Cerebellar cortex (tissue), 1 donor: ENCODE measurements at regions not wholly inside any gene's neighbourhood (a gene's known extent, or its start where the extent isn't known, plus 50 kb on each side); places are given as distances from the start of the nearest gene placed in this dataset.

Source experiments
- DNase-seq: peaks from one replicate; pipeline ENCODE4 v3.0.0-alpha.2; 2015; ENCODE audit warnings: low spot score

DNA sequence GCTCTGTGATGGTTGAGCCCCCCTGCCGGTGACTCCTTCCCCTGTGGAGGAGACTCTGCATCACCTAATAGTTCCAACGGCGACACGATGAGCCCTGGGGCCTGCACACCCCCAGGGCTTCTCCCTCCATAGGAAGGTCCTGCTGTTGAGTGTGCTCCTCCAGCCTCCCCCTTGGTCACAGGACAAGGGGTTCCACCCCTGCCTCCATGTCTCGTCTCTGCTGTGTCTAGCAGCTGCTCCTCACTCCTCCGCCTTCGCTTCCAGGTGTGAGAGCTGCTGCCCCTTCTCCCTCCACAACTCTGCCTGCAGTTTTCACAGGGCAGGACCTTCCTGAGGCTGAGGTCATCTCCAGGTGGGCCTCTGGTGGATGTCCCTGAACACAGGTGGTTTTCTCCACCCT is 1416.1 kb downstream of the TBC1D22A start:
- DNase-seq = no peak

DNA sequence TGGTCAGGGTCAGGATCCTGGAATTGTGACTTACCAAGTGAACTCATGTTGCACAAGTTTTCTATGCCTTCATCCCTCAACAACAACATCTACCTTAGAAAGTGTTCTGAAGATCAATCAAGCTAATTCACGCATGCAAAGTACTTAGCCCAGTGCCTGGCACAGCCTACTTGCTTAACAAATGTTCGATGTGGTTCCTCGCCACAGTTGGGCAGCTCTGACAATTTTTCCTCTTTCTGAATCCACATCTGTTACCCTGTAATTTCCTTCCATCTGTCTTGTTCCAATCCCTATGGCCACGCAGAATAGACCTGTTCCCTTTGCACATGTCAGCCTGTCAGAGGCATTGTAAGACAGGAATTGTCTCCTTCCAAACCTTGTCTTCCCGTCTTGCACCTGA is 1415.2 kb downstream of the TBC1D22A start:
- DNase-seq = no peak

DNA sequence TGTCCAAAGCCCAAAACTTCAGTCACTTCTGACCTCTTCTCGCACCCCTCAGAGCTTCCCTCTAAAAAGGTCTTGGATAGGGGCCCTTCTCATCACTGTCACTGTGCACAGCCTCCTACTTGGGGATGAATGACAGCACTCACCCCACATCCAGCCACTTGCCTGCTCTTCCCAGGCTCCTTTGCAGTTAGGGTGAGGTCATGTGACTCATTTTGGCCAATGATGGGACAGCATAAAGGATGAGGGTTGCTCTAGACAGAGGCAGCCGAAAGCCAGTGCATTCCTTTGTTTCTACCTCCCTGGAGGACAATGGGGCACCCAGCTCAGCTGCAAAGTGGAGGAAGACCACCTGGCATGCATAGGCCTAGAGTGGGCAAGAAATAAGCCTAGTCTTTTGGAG is 1413.3 kb downstream of the TBC1D22A start:
- DNase-seq = no peak

DNA sequence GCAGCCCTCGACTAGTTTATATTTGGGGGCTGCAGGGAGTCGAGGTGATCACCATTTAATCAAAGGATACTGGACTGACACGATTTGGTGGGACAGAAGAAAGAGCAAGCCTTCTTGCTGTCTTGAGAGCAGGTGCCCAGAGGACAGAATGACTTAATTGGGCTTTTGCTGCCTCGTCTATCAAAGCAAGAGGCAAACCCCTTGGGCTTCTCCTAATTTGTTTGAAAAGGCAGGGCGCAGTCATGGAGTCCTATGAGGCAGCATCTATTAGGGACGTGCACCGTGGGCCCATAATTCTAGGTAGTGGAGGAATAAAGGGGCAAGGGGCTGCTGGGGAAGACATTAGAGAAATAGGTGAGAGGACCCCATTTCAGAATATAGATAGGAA is 1411.3 kb downstream of the TBC1D22A start:
- no peak for DNase-seq

DNA sequence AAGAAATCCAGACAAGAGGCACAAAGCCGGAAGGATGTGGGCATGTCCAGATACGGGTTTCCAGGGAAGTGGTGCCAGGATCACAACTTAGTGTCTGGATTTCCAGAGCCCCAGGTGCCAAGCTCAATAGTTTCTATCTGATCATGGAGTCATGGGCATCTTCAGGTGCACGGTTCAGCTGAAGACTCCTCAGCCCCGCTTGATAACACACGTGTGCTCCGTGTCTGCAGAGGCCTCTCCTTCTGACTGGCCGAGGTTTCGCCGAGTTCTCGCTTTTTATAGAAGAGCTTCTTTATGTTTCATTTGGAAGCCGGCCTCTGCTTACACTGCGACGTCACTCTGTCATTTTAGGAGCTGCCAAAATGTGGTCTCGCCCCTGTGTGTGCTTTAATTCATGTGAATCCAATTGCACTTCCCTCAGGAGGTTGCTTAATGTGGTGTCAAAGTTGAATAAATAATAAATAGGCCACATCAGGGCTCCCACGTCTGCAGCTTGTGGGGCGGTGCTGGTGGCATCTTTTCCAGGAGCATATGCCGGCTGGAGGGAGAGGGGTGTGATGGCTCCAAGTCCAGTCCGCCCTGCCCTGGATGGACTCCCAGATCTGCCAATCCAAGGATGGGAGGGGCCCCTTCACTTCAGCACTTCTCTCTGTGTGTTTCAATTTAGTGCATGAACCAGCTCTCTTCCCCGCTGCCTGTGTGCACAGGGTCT is 1410.8 kb downstream of the TBC1D22A start:
- peak; percentile 91 for DNase-seq

DNA sequence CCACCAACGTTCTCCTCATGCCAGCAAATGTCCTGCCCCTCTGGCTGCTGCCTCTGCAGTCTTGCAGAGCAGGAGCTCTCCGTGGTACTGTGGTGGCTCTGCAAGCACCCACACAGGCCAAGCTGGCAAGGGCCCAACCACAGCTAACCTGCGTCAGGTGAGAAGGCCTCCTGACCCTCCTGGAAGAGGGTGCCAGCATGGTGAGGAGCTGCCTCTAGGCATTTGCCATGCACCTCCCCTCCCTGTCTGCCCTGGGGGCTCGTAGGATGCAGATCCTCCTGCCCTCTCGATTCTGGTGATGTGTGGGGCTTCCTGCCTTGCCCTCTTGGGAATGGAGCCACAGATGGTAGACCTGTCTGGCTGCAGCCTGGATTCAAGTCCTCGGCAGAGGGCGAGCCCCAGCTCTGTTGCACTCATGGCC is 1408.8 kb downstream of the TBC1D22A start:
- DNase-seq = no peak

DNA sequence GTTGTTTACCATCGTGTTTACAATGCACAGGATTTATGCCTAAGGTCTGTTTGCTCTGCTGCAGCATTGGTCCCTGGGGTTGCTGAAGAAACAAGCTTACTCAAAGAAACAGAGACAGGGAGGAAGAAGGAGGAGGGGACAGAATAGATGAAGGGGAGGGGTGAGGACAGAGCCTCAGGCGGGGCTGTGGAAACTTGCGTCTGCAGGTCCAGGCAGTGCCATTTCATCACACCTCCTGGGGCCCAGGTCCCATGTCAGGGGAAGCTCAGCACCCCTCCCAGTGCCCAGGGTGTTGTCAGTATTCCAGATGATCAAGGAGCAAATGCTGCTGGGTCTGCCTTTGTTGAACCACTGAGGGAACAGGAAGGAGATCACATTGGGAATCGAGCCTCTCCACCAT is 1406.8 kb downstream of the TBC1D22A start:
- no peak for DNase-seq

DNA sequence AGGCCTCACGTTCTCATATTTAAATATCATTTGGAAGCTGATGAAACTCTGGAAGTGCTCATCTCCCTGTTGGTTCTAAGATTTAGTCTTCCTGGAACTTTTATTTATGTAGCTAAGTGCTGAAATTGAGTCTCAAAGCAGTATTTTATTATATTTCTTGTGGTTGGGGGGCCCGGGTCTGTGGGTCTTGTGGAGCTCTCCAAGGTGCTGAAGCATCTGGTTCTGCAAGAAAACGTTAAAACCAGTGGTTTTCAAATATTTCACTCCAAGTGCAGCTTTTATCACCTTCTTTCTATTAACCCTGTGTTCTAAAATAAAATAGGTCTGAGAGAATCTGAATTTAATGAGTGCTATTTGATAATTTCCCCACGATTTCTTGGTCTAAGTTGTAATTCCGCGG is 1404.8 kb downstream of the TBC1D22A start:
- DNase-seq = no peak

DNA sequence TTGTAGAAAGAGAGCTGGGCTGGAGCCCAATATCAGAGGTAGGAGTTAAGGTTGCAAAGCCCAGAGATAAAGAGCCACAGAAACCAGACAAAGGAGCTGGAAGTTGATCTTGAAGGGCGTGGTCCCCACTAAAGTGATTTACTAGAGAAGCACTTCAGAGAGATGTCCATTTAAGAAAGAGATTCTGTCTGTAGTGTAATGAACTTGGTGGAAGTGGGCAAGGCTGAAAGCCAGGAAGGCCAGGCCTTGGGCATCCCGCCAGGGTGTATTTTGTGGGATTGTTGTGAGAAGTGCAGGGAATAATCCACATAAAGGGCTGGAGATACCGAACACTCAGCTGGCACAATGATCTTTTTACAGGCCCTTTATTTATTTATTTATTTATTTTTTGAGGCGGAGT is 1398.8 kb downstream of the TBC1D22A start:
- no peak for DNase-seq

DNA sequence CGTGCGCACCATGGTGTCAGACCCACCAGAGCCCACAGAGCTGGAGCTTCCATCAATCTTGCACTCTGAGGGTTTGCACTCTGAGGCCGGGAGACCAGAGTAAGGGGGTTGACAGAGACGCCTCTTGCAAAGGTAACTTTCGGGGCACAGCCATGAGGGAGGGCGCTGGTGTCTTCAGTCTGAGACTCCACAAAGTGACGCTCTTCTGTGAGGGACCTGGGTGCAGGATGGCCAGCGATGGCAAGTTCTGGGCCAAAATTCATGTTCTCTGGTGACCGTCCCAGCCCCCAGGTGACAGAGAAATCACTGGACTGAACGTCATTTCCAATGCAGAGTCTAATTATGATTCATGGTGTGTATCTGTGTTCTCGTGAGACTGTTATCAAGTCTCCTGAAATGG is 1395.2 kb downstream of the TBC1D22A start:
- no peak for DNase-seq

DNA sequence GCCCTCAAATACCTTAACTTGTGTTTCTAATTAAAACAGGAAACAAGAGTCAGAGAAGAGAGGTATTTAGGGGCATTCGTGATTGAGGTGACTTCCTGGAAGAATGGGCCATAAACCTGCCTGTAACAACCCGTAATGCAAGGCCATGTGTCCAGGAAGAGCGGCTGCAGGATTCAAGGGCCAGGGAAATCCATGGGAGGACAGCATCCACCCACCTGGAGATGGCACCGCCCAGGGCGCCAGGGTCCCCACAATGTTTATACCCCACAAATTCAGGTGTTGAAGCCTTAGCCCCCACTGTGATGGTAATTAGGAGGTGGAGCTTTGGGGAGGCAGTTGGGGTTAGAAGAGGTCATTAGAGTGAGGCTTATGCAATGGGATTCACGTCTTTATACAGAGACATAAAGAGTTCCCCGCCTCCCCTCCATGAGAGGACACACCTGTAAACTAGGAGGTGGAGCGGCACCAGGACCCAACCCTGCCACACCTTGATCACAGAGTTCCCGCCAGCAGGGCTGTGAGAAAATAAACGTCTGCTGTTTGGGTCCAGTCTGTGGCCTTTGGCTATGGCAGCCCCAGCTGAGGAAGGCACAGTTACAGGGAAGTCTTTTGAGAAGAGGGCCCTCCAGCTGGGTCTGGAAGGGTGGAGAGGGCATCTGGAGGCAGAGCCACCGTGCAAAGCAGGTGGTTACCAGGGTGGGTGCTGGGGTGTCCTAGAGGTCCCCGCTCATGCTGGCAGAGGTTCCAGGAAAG is 1394.3 kb downstream of the TBC1D22A start:
- DNase-seq = no peak

DNA sequence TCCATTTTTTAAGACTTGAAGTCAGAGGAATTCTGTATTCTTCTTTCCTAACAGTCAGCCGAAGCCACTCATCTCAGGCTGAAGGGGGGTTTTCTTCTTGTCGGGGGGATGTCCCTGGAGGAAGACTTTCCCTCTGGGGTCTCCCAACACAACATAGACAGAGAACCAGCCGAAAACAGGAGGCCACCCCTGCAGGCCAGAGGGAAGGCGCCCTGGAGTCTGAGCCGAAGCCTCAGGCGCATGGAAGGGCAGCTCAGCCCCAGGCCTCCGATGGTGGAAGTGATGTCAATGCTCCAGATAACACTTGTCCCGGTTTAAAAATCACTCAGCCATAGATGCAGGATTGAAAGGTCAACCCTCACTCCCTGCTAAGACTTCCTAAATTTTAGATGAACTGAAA is 1393.0 kb downstream of the TBC1D22A start:
- DNase-seq = no peak

DNA sequence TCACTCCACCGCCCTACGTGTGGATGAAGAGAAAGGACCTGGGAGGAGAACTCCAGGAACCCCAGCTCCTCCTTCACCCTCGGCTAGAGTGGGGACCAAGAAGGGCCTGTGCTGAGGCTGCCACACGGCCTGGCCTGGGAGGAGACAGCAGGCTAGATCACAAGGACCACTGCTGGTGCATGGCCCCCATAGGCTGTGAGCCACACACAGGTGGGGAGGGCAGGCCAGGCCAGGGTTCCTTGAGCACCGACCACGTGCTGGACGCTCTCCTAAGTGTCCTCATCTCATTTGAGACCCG is 1392.4 kb downstream of the TBC1D22A start:
- DNase-seq = no peak

DNA sequence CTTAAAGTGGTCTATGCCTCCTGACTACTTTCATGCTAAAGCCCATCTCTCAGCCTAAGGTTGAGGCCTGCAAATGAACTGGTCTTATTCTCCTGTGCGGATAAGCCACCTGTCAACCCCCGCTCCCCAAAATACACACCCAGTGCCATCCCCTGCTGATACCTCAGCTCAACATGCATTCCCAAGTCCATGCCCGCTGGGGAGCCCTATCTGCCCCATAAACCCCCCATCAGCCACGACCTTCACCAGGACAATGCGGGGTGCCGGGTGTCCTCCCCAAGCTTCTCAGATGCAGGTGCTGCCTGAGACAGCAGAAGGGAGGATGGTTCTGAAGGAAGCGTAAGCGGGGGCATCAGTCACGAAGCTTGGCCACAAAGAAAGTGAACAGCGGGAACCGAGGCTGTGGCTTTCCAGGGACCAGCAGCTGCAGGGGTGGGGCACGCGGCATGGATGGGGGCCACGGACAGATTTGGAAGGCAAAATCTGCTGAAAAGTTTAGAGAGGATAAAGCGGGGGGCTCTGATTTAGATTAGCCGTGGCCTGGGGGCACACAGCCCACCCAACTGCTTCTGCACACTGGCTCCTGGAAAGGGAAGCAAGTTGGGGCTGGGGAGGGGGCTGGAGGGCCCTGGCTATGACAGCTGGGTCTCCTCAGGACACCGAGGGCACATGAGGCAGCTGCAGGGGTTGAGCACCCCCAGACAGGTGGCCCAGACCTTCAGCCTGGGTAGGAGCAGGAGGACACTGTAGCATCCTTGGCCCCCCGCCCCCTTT is 1391.9 kb downstream of the TBC1D22A start:
- no peak for DNase-seq

DNA sequence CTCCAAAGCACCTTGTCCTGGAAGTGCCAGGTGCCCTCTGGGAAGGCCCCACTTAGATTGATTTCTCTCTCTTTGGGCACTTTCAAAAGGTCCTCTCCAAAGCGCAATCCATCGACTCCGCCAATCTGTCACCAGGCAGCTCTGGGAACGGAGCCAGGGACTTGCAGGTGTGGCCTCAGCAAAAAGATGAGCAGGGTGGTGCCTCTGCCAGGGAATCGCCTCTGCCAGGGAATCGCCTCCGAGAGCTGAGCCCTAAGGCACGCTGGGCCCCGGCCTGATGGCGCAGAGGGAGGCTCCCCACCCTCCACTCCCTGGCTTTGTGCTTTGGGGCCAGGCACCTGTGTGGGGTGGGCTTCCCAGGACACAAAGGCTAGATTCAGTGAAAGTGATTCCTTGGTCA is 1391.3 kb downstream of the TBC1D22A start:
- DNase-seq = peak; percentile 89

DNA sequence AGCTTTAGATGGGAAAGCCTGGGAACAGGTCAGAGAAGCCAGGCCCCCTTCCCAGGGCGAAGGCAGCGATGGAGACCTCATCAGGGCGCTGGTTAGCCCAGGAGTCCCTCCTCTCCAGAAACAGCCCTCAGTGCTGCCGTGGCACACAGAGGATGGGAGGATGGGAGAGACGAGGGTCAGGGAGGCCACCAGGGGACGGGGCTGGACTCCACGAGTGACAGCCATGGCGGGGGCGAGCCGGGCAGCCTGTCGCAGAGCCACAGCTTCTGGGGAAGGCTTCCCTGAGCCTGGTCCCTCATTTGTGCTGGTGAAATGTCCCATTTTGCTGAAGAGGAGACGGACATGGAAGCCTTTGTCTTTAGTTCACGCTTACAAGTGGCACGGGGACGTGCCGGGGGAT is 1390.5 kb downstream of the TBC1D22A start:
- DNase-seq = no peak

DNA sequence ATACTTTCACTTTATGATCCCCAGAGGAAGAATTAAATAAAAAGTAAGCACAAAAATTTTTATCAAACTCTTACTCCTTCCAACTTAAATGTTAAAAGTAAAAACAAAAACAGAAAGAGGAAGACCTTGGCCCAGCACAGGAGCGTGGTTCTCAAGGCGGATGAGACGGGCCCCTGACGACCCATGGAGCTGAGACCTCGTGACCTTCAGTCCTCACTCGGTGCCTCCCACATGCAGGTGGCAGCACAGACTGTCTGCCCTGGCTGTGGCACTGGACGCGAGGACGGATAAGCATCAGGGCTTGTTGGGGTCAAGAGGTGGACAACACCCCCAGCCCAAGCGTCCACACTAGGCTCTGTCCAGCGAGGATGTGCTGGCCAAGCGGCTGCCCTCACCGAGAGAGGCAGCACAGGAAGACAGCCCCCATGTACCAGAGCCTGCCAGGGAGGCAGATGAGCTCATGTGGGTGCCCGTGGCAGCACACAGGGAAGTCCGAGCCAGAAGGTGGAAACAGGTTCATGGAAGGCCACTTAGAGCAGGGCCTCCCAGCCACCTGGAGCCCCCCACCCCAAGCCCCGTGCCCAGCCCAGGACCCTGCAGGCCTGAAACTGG is 1389.8 kb downstream of the TBC1D22A start:
- no peak for DNase-seq

DNA sequence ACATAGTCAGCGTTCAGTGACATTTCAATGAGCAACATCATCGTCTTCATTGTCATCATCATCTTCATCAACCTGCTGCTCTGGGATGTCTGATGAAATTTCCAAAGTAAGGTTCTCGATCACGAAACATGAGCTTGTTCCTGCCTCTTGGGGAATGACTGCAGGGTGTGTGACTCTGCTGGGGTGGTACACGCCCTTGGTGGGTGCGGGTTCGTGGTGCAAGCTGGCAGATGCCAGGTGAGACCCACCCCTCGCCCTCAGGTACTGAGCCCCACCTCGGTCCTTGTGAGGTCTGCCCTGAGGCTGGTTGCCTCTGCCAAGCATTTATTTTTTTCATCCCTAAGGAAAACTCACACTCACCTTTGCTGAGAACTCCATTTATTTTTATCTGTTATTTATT is 1389.2 kb downstream of the TBC1D22A start:
- no peak for DNase-seq

DNA sequence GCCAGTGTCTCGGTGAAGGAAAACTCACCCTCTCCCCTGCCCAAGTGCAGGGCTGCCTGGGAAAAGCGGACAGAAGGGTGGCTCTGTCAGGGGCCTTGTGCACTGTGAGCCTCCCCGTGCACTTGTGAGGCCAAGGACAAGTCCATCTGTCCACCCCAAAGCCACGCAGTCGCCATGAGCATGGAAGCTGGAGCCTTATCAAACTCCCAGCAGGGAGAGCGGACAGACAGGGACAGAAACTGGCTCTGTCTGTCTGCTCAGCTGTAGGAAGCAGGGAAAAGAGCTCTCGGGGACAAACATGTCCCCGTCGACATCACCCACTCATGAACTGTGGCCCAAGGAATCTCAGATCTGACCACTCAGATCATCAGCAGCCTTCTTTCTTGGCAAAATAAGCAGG is 1385.4 kb downstream of the TBC1D22A start:
- DNase-seq = peak; percentile 75

DNA sequence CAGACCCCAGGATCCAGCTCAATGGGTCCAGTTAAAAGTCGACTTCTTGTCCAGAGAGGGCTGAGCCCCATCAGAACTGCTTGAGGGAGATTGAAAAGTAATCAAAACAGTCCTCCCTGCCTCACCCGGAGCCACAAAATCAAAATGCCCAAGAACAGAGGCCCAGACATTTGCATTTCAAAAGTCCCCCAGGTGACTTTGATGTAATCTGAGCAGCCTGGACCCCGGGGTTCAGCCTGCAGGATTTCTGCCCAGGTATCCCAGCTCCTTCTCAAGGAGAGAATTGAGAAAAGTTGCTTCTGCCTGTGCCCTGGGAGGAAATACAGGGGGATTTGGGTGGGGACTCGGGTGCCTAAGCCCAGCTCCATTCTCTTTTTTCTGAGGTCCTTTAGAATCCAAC is 1385.0 kb downstream of the TBC1D22A start:
- no peak for DNase-seq

DNA sequence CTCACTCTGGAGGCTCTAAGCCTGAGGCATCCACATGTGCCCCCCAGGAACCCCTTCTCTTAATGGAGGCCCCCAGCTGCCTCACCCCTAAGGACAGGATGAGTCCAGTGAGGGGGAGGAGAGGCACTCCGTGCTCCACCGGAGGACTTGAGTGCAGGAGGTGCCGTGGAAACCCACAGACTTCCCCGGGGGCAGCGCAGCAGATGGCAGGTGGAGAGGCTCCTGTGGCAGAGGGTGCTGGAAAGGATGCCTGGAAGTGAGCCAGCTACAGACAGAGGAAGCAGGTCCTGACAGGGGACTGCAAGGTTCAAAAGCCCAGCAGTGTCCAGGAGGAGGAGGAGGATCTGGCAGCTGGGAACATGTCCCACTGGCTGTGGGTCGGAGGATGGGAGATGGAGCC is 1384.0 kb downstream of the TBC1D22A start:
- DNase-seq = peak; percentile 34

DNA sequence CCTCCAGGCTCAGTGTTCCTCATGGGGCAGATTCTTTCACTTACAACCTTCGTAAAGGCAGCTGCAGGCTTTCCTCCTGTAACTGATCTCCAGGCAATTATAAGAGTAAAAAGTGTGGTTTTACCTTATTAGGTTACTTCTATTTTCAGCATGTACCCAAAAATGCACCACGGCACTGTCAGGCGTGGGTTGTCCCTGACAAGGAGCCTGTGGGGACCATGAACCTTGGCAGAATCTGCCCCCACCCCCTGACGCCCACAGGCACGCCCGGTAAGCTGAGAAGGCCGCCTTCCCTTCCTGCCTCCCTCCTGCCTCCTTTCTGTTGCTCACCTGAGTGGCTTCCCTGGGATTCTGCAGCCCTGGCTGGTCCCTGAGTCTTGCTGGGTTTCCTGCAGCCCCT is 1383.3 kb downstream of the TBC1D22A start:
- no peak for DNase-seq

DNA sequence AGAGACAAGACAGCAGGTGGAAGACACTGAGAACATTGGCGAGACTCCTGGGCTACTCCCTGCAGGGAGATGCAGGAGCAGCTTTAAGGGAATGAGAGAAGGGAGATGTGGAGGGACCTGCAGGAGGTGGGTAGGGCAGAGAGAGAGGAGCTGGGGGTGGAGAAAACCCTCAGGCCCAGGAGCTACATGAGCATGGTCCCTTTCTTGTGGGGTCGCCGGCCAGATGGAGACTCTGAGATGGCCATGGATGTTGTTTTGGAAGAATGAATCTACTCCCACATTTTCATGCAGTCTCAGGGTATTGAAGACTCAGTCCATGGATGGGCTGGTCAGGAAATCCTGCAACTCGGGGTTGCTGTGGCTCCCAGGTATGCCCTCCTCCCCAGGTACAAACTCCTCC is 1381.9 kb downstream of the TBC1D22A start:
- no peak for DNase-seq
